Endodermal cell (in vitro differentiated cells): ENCODE measurements at regions not wholly inside any gene's neighbourhood (a gene's known extent, or its start where the extent isn't known, plus 50 kb on each side); places are given as distances from the start of the nearest gene placed in this dataset.

Experiments used
- DNase-seq: peaks from one replicate; pipeline ENCODE4 v3.0.0-alpha.2; 2017
- H3K27ac ChIP-seq: 2 replicates; pipeline ENCODE4 v1.5.1; 2013; ENCODE audit warnings: mild to moderate bottlenecking, low read depth, low read length, moderate library complexity
- H3K27me3 ChIP-seq: 2 replicates; pipeline ENCODE4 v1.6.1; 2013; ENCODE audit warnings: mild to moderate bottlenecking, low read length, moderate library complexity; ENCODE audit not compliant: insufficient read depth, control insufficient read depth, poor library complexity, severe bottlenecking
- H3K36me3 ChIP-seq: 2 replicates; pipeline ENCODE4 v1.7.0; 2013; ENCODE audit warnings: mild to moderate bottlenecking, low read length, moderate library complexity; ENCODE audit not compliant: control insufficient read depth, insufficient read depth
- H3K4me1 ChIP-seq: one replicate; pipeline ENCODE4 v1.7.0; 2013; ENCODE audit warnings: low read length; ENCODE audit not compliant: control insufficient read depth, insufficient read depth
- H3K4me3 ChIP-seq: 2 replicates; pipeline ENCODE4 v1.5.1; 2013; ENCODE audit warnings: mild to moderate bottlenecking, low read length, moderate library complexity
- H3K9ac ChIP-seq: 2 replicates; pipeline ENCODE4 v1.6.1; 2013; ENCODE audit warnings: mild to moderate bottlenecking, low read length, moderate library complexity; ENCODE audit not compliant: poor library complexity, severe bottlenecking; ENCODE audit errors: extremely low read depth
- H3K9me3 ChIP-seq: 2 replicates; pipeline ENCODE4 v1.6.1; 2013; ENCODE audit warnings: mild to moderate bottlenecking, low read length, moderate library complexity; ENCODE audit not compliant: control insufficient read depth
- H3K27ac Mint-ChIP-seq: 2 replicates; pipeline ENCODE4 v1.8.0; 2020; ENCODE audit warnings: mixed read lengths
- H3K27me3 Mint-ChIP-seq: 2 replicates; pipeline ENCODE4 v1.8.0; 2021; ENCODE audit warnings: mild to moderate bottlenecking, mixed read lengths; ENCODE audit not compliant: insufficient read depth
- H3K36me3 Mint-ChIP-seq: 2 replicates; pipeline ENCODE4 v1.8.0; 2020; ENCODE audit warnings: low read depth, mixed read lengths
- H3K4me1 Mint-ChIP-seq: 2 replicates; pipeline ENCODE4 v1.8.0; 2020; ENCODE audit warnings: mixed read lengths
- H3K4me3 Mint-ChIP-seq: 2 replicates; pipeline ENCODE4 v1.8.0; 2020; ENCODE audit warnings: mild to moderate bottlenecking, moderate library complexity, mixed read lengths
- H3K9me3 Mint-ChIP-seq: 2 replicates; pipeline ENCODE4 v1.8.0; 2020; ENCODE audit warnings: mild to moderate bottlenecking, mixed read lengths
- CTCF ChIP-seq: fragments of 200-600 bp; sonication (generic); conservative IDR thresholded peaks from 2 replicates; pipeline ENCODE4 v1.5.0; 2021; ENCODE audit warnings: antibody characterized with exemption, mild to moderate bottlenecking
- WGBS, 2 experiments: methylation state at CpG; one replicate each; pipeline versions ENCODE4 v1.1.5 to v1.1.7; 2013; ENCODE audit warnings: missing lambda C conversion rate in 2 of 2, mixed read lengths in 1 of 2; ENCODE audit not compliant: insufficient coverage in 1 of 2, insufficient read length in 1 of 2; 5-methylcytosine and 5-hydroxymethylcytosine counted together

GRCh38 chr2:196284144-196284844, 112.9 kb upstream of the STK17B start:
- H3K4me1 ChIP-seq = peaks cover 6% of the 10 kb centered on the region
- H3K9me3 ChIP-seq = peaks cover 28% of the 10 kb centered on the region
- Mint-ChIP-seq H3K27ac (no peak overlapping the region), H3K4me1 (peaks cover 7% of the 10 kb centered on the region), H3K27me3 (no peaks in the 10 kb centered on the region), H3K9me3 (peaks cover 20% of the 10 kb centered on the region), H3K36me3 (peaks cover 11% of the 10 kb centered on the region), H3K4me3 (no peak overlapping the region)
- no peaks in the 10 kb centered on the region for H3K27me3 ChIP-seq
- no peaks in the 10 kb centered on the region for H3K36me3 ChIP-seq
- TF ChIP-seq CTCF = no peak
- H3K4me3 ChIP-seq = peak overlapping the region; percentile 45
- no peak for DNase-seq
- no peak overlapping the region for H3K9ac ChIP-seq
- no peak overlapping the region for H3K27ac ChIP-seq
- 92% methylated on average over 3 of the region's 3 CpGs; no CpG with 5 or more reads in 1 of the 2 experiments for WGBS, 2 experiments

GRCh38 chr2:196284866-196285557, 113.6 kb upstream of the STK17B start:
- Mint-ChIP-seq H3K36me3 (peaks cover 11% of the 10 kb centered on the region), H3K9me3 (peaks cover 20% of the 10 kb centered on the region), H3K27ac (no peak overlapping the region), H3K4me1 (peaks cover 7% of the 10 kb centered on the region), H3K4me3 (no peak overlapping the region), H3K27me3 (no peaks in the 10 kb centered on the region)
- Histone ChIP-seq H3K36me3 (no peaks in the 10 kb centered on the region), H3K27me3 (no peaks in the 10 kb centered on the region), H3K9me3 (peaks cover 28% of the 10 kb centered on the region), H3K27ac (no peak overlapping the region), H3K9ac (no peak overlapping the region), H3K4me1 (peaks cover 6% of the 10 kb centered on the region), H3K4me3 (no peak overlapping the region)
- no peak for TF ChIP-seq CTCF
- 89 to 97% methylated on average over 3 to 4 of the region's 4 CpGs for WGBS, 2 experiments
- no peak for DNase-seq

GRCh38 chr2:196286821-196287220, 115.4 kb upstream of the STK17B start:
- no peaks in the 10 kb centered on the region for H3K36me3 ChIP-seq
- Mint-ChIP-seq H3K4me1 (peaks cover 7% of the 10 kb centered on the region), H3K27me3 (no peaks in the 10 kb centered on the region), H3K4me3 (no peak overlapping the region), H3K27ac (no peak overlapping the region), H3K36me3 (peaks cover 11% of the 10 kb centered on the region), H3K9me3 (peaks cover 18% of the 10 kb centered on the region)
- no peak overlapping the region for H3K27ac ChIP-seq
- peaks cover 24% of the 10 kb centered on the region for H3K9me3 ChIP-seq
- TF ChIP-seq CTCF = no peak
- no peak overlapping the region for H3K4me3 ChIP-seq
- H3K9ac ChIP-seq = no peak overlapping the region
- H3K27me3 ChIP-seq = no peaks in the 10 kb centered on the region
- DNase-seq = no peak
- peaks cover 5% of the 10 kb centered on the region for H3K4me1 ChIP-seq
